ENCODE measurements at regions not wholly inside any gene's neighbourhood (a gene's known extent, or its start where the extent isn't known, plus 50 kb on each side); places are given as distances from the start of the nearest gene placed in this dataset.

GRCh38 chr10:33388785-33389184, 54.3 kb upstream of the NRP1 start:
- Histone ChIP-seq H3K36me3 (no peaks in the 10 kb centered on the region), H3K27me3 (no peaks in the 10 kb centered on the region), H3K4me3 (no peak overlapping the region), H3K4me1 (no peaks in the 10 kb centered on the region), H3K27ac (no peak overlapping the region), H3K9me3 (no peaks in the 10 kb centered on the region)
- ATAC-seq, result no peak
- intact Hi-C loops (cut with DNase I), result no loop called here
- FAIRE-seq, result no peak
- DNase-seq, result no peak
- TF ChIP-seq, protein P1, sequence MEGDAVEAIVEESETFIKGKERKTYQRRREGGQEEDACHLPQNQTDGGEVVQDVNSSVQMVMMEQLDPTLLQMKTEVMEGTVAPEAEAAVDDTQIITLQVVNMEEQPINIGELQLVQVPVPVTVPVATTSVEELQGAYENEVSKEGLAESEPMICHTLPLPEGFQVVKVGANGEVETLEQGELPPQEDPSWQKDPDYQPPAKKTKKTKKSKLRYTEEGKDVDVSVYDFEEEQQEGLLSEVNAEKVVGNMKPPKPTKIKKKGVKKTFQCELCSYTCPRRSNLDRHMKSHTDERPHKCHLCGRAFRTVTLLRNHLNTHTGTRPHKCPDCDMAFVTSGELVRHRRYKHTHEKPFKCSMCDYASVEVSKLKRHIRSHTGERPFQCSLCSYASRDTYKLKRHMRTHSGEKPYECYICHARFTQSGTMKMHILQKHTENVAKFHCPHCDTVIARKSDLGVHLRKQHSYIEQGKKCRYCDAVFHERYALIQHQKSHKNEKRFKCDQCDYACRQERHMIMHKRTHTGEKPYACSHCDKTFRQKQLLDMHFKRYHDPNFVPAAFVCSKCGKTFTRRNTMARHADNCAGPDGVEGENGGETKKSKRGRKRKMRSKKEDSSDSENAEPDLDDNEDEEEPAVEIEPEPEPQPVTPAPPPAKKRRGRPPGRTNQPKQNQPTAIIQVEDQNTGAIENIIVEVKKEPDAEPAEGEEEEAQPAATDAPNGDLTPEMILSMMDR (IDR thresholded peaks at IDR 0.05), result no peak
- WGBS, 2 donors, result 89% methylated on average over 4 of the region's 4 CpGs

DNA sequence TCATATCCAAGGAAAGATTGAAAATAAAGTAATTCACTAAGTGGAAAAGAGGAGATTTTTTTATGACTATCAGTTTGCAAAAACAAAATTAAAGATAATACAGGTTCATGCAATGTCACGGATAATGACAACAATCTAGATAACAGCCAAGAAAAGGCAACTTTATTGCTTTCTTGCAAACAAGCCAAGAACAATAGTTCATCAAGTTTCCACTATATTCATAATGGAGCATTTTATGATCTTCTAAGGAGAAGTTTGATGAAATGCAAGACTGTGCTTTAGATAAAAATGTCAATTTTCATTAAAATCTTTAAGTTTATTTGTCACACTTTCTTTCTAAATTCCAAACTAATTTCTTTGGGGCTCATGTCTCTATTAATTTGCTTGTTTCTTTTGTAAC, 53.9 kb upstream of the NRP1 start:
- H3K9me3 ChIP-seq, result no peaks in the 10 kb centered on the region
- H3K4me1 ChIP-seq, result no peaks in the 10 kb centered on the region
- whole genome bisulfite sequencing, 2 donors, result 81 to 85% methylated on average over 1 of the region's 1 CpG
- intact Hi-C loops (cut with DNase I), result no loop called here
- no peak overlapping the region for H3K27ac ChIP-seq
- no peak for FAIRE-seq
- H3K27me3 ChIP-seq, result no peaks in the 10 kb centered on the region
- TF ChIP-seq, protein P1 (IDR thresholded peaks at IDR 0.05), result no peak
- DNase-seq, result no peak
- H3K36me3 ChIP-seq, result no peaks in the 10 kb centered on the region
- no peak overlapping the region for H3K4me3 ChIP-seq
- no peak for ATAC-seq

- Histone ChIP-seq H3K27ac (no peak overlapping the region), H3K4me1 (no peaks in the 10 kb centered on the region), H3K9me3 (no peaks in the 10 kb centered on the region), H3K4me3 (no peak overlapping the region), H3K27me3 (no peaks in the 10 kb centered on the region), H3K36me3 (no peaks in the 10 kb centered on the region)
- DNase-seq (no peak), ATAC-seq (no peak), FAIRE-seq (no peak)
- 95% methylated on average over 5 of the region's 5 CpGs for WGBS, 2 donors
- intact Hi-C loops (cut with DNase I), result no loop called here
- TF ChIP-seq, protein P1 (IDR thresholded peaks at IDR 0.05), result no peak
Measured at GRCh38 chr10:33387720-33388119, 53.3 kb upstream of the NRP1 start.

DNA sequence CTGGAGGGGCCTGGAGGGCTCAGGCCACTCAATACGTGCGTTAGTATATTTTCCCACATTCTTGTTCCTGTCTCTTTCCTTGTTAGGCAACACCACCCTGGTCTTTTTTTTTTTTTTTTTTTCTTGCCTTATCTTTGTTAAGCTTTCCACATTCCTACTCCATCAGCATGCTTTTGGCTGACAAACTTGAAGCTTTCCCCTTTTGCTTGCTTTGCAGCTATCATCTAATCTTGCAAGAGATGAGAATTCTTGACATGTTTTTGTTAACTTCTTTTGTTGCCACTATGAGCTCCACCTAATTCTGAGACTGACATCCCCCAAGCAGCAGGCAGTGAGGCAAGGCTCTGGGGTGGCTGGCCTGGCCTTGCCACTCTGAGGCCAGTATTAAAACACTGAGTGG, 52.5 kb upstream of the NRP1 start:
- TF ChIP-seq, protein P1 (IDR thresholded peaks at IDR 0.05), result no peak
- Histone ChIP-seq H3K27ac (no peak overlapping the region), H3K36me3 (no peaks in the 10 kb centered on the region), H3K4me3 (no peak overlapping the region), H3K9me3 (no peaks in the 10 kb centered on the region), H3K27me3 (no peaks in the 10 kb centered on the region), H3K4me1 (no peaks in the 10 kb centered on the region)
- DNase-seq (no peak), FAIRE-seq (no peak), ATAC-seq (no peak)
- WGBS, 2 donors, result 94 to 100% methylated on average over 2 of the region's 2 CpGs
- intact Hi-C loops (cut with DNase I), result no loop called here

DNA sequence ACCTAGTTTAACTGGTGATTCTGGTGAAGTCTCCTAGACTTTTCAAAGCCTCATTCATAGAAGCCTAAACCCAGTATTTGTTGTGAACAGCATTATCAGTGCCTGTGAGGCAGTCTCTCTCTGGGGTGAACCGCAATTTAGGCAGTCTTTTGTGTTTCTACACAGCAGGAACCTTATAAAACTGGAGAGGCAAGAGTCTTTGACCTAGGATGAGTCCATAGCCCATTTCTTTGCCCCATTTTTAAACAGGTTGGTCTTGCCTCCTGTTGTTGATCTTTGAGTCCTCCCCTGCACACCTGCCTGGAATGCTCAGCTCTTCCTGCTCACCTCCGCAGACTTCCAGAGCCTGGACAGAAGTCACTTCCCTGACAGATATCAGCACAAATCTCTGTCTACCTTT, 51.2 kb upstream of the NRP1 start:
- intact Hi-C loops (cut with DNase I), result no loop called here
- no peak for ATAC-seq

More for the DNA sequence above, 51.2 kb upstream of the NRP1 start:
- TF ChIP-seq, protein P1 (IDR thresholded peaks at IDR 0.05), result no peak
- DNase-seq, result no peak
- Histone ChIP-seq H3K4me1 (no peaks in the 10 kb centered on the region), H3K9me3 (no peaks in the 10 kb centered on the region), H3K36me3 (no peaks in the 10 kb centered on the region), H3K27me3 (no peaks in the 10 kb centered on the region), H3K4me3 (no peak overlapping the region), H3K27ac (no peak overlapping the region)
- FAIRE-seq, result no peak
- 93 to 97% methylated on average over 2 of the region's 2 CpGs for WGBS, 2 donors
